GM12801 (cell line): ENCODE measurements at regions not wholly inside any gene's neighbourhood (a gene's known extent, or its start where the extent isn't known, plus 50 kb on each side); places are given as distances from the start of the nearest gene placed in this dataset.

ENCODE experiments used
- TF ChIP-seq, protein P1 (sequence below): IDR thresholded peaks from one replicate; pipeline ENCODE4 v1.5.1; 2011; ENCODE audit warnings: control low read depth; ENCODE audit not compliant: insufficient read length; ENCODE audit errors: extremely low read depth

DNA sequence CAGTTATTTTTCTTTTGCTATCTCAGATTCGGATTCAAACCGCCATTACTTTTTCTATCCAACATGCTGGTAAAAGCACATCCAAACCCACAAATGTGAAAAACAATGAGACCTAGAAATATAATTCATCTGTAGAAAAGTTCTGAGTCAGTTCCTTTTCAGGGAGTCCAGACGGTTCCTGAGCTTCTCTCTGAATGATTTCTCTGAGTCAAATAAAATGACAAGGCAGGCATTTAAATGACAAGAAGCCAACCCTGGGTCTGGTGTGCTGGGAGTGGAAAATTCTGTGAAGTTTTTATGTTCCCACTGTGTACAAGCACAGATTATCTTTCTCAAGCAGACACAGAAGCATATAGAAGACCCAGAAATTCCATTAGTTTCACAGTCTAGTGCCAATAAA is 96.3 kb upstream of the ANKRD1 start:
- TF ChIP-seq, protein P1, sequence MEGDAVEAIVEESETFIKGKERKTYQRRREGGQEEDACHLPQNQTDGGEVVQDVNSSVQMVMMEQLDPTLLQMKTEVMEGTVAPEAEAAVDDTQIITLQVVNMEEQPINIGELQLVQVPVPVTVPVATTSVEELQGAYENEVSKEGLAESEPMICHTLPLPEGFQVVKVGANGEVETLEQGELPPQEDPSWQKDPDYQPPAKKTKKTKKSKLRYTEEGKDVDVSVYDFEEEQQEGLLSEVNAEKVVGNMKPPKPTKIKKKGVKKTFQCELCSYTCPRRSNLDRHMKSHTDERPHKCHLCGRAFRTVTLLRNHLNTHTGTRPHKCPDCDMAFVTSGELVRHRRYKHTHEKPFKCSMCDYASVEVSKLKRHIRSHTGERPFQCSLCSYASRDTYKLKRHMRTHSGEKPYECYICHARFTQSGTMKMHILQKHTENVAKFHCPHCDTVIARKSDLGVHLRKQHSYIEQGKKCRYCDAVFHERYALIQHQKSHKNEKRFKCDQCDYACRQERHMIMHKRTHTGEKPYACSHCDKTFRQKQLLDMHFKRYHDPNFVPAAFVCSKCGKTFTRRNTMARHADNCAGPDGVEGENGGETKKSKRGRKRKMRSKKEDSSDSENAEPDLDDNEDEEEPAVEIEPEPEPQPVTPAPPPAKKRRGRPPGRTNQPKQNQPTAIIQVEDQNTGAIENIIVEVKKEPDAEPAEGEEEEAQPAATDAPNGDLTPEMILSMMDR = no peak

DNA sequence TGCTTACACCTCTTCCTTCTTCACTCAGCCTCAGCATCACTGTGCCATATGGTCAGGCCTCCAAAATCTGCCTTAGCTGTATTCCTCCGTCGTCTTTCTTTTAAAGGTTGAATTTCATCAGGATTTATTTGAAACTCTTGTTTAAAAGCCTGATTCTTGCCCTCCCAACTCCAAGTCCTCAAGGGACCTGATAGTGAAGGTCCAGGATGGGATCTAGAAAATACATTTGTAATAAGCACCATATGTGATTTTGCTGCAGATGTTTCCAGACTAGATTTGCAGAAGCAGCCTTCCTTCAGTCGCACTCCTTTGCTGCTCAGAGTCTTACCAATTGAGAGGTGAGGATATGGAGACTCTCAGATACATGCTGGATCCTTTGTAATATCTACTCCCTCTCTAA is 101.0 kb upstream of the ANKRD1 start:
- TF ChIP-seq, protein P1 = no peak

DNA sequence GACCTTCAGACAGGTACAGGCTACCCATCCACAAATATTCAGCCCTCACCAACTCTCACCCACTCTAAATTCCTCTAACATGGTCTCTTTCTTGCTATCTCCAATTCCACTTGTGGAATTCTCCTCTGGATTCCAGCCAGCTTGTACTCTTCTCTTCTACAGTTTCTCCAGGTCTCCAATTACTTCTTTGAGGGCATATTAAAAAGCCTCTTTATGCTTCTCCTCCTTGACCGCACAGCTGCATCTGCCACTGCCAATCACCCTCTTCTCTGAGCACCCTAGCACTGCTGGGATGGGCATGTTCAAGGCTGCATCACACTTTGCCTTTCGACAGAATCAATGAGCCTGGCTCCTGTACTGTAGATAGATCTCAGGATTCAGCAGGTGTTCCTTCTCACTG is 101.5 kb upstream of the ANKRD1 start:
- TF ChIP-seq, protein P1 = no peak

DNA sequence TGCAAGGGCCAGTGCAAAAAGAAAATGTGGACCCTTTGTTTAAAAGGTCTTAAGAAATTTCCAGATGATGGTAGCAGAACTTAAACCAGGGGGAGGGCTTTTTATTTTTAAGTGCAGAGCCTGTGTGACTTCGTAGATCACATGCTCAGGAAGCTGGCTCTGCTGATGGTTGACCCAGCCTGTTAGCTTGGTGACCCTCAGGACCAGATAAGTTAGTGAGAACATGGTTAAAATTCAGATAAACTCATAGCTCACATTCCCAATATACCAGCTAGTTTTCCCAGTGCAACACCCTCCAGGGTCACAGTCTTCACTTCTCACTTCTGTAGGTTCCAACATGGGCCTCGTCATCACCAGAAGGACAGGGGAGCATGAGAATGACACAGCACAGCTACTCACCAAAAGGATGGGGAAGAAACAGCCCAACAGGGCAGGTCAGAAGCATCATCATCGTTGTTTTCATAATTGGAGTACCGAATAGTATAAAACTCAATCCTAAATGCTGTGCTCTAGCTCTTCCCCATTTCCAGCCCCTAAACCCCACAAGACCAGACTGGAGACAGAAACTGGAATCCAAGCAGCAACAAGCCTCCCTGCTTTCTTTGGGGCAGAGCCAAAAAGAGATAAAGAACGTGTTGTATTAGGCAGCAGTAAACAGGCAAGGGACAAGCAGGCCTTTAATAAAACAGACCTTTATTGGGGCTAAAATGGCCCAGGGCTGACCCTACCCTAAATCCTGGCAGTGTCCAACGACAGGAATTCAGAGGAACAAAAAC is 102.2 kb upstream of the ANKRD1 start:
- TF ChIP-seq, protein P1 = no peak

DNA sequence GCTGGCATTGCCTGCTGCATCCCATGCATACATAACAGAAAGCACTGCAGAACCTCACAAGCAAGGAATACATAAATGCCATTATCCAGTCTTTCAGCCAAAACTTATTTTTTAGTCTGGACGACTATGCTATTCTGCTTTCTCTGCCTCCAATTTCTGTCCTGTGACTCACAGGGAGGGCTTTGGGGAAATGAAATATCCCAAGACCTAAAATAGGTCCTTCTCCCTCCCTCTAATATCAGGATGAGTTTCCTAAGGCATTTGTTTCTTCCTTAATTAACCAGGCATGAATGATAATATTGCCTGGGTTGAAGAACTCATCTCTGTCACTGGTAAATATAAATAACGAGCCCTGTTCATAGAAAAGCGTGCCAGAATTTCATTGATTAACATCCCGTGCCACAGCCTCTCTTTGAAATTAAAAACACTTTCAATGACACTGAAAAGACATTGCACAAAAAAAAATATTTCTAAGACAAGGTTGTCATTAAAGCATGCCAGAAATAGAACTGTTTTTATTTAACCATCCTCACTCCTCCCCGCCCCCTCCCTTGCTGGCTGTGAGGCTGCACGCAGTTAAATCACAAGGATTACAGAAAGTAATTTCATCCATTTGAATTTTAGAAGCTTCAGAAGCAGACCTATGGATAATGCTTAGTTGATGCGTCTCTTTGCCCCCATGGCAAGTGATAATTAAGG is 103.0 kb upstream of the ANKRD1 start:
- TF ChIP-seq, protein P1 = no peak

DNA sequence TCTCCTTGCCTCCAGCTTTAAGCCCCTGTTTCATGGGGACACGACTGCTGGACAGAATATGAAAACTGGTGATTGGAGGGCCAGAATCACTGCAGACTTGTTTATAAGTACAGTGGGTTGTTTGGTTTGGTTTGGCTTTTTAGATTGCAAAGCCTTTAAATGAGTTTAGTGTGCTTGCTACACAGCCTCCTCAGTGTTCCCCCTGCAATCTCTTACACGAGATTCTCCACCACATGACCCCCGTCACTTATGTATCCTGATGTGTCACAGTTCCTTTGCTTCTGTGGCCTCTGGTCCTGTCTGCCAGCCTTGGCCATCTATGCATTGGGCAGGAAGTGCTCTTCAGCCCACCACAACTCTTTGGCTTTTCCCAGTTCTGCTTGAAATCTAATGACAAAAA is 103.7 kb upstream of the ANKRD1 start:
- TF ChIP-seq, protein P1 = no peak

DNA sequence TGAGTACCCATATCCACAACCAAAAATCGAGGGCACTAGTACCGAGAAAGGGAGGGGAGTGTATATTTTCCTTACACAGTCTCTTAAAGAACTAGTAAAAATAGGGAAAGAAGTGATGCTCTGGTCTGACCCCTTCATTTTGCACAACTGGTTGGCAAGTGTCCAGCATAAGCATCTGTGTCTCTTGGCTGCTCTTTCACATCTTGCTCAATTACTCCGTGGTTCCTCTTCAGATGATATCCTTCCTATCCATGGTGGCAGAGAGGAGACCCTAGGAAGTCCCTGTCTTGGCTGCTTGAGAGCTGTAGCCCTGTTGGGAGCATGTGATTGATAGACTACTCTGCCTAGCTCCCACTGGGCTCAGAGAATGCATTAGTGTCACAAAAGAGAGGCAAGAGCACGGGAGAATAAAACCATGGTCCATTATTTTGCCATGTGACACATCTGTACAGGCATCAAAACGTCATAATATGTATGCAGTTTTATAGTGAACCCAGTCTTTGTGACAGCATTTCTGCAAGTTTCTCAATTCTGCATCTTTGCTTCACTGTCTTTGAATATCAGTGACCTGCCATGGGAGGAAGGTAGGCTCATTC is 111.8 kb upstream of the ANKRD1 start:
- TF ChIP-seq, protein P1 = no peak
